Lung (tissue), 11 donors: ENCODE measurements at regions not wholly inside any gene's neighbourhood (a gene's known extent, or its start where the extent isn't known, plus 50 kb on each side); places are given as distances from the start of the nearest gene placed in this dataset.

Experiments used
- ATAC-seq: fragments of 200-7000 bp; cut with Tn5 transposase; one replicate; pipeline ENCODE4 v1.9.1; 2020; ENCODE audit warnings: moderate number of reproducible peaks; ENCODE audit not compliant: insufficient read depth, low FRiP score
- DNase-seq, 3 donors: peaks; one replicate each; pipeline ENCODE4 v3.0.0-alpha.2; 2013 to 2017
- H3K27ac ChIP-seq, 2 donors: one replicate each; pipeline ENCODE4 v1.5.1; 2013; ENCODE audit warnings: mild to moderate bottlenecking in 2 of 2, moderate library complexity in 2 of 2, control low read depth in 1 of 2, inconsistent platforms in 1 of 2, low read depth in 1 of 2, low read length in 1 of 2
- H3K27me3 ChIP-seq, 3 donors: one replicate each; pipeline ENCODE4 v1.5.1; 2013; ENCODE audit warnings: low read length in 2 of 3; ENCODE audit not compliant: control insufficient read depth in 3 of 3, insufficient read depth in 3 of 3
- H3K36me3 ChIP-seq, 4 donors: one replicate each; pipeline ENCODE4 v1.5.1; 2013; ENCODE audit warnings: low read length in 4 of 4, mild to moderate bottlenecking in 1 of 4, moderate library complexity in 1 of 4; ENCODE audit not compliant: control insufficient read depth in 4 of 4, insufficient read depth in 4 of 4
- H3K4me1 ChIP-seq, 5 donors: one replicate each; pipeline ENCODE4 v1.5.1; 2013; ENCODE audit warnings: low read length in 5 of 5, mild to moderate bottlenecking in 2 of 5, moderate library complexity in 1 of 5; ENCODE audit not compliant: control insufficient read depth in 5 of 5, insufficient read depth in 5 of 5
- H3K4me3 ChIP-seq: one replicate; pipeline ENCODE4 v1.5.1; 2013; ENCODE audit warnings: mild to moderate bottlenecking, control low read depth, moderate library complexity
- H3K9ac ChIP-seq, 2 donors: one replicate each; pipeline ENCODE4 v1.5.1; 2013; ENCODE audit warnings: low read length in 2 of 2, control low read depth in 1 of 2; ENCODE audit not compliant: insufficient read depth in 1 of 2
- H3K9me3 ChIP-seq, 4 donors: one replicate each; pipeline ENCODE4 v1.5.1; 2013; ENCODE audit warnings: low read length in 3 of 4, mild to moderate bottlenecking in 1 of 4, moderate library complexity in 1 of 4; ENCODE audit not compliant: control insufficient read depth in 4 of 4, insufficient read depth in 3 of 4
- WGBS, 2 donors: extraction: QIAGEN DNeasy Blood & Tissue Kit; methylation state at CpG; one replicate each; pipeline ENCODE4 v1.1.7; 2013; 5-methylcytosine and 5-hydroxymethylcytosine counted together
- TF ChIP-seq, protein P1 (sequence below): IDR thresholded peaks from 2 replicates; pipeline ENCODE4 v1.5.1; 2012; ENCODE audit warnings: mild to moderate bottlenecking; ENCODE audit errors: control extremely low read depth, extremely low read depth
- donor health status: control.
- donor health status: control.
- donor health status: Bipolar disorder and iron deficiency.
- donor health status: healthy.
- donor health status: DM: yes; HTN: yes; CAD: no.

DNA sequence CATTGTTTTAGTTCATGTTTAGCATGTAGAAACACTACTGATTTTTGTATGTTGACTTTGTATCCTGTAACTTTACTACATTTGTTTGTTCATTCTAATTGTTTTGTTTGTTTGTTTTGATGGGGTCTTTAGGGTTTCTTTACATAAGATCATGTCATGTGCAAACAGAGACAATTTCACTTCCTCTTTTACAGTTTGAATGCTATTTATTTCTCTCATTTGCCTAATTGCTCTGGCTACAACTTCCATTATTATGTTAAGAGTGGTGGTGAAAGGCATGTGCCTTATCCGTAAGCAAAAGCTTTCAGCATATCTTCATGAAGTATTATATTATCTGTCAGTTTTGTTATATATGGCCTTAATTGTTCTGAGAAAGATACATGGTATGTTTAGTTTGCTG is 571.1 kb downstream of the PCDH7 start:
- DNase-seq (no peak), ATAC-seq (no peak)
- Histone ChIP-seq H3K9me3 (peaks cover 0 to 3% (median 0%) of the 10 kb centered on the region in 4 donors), H3K4me1 (no peaks in the 10 kb centered on the region), H3K9ac (no peak overlapping the region), H3K27me3 (no peaks in the 10 kb centered on the region), H3K36me3 (no peaks in the 10 kb centered on the region), H3K27ac (no peak overlapping the region), H3K4me3 (no peak overlapping the region)
- 76 to 81% methylated on average over 1 of the region's 1 CpG for WGBS, 2 donors
- TF ChIP-seq, protein P1, sequence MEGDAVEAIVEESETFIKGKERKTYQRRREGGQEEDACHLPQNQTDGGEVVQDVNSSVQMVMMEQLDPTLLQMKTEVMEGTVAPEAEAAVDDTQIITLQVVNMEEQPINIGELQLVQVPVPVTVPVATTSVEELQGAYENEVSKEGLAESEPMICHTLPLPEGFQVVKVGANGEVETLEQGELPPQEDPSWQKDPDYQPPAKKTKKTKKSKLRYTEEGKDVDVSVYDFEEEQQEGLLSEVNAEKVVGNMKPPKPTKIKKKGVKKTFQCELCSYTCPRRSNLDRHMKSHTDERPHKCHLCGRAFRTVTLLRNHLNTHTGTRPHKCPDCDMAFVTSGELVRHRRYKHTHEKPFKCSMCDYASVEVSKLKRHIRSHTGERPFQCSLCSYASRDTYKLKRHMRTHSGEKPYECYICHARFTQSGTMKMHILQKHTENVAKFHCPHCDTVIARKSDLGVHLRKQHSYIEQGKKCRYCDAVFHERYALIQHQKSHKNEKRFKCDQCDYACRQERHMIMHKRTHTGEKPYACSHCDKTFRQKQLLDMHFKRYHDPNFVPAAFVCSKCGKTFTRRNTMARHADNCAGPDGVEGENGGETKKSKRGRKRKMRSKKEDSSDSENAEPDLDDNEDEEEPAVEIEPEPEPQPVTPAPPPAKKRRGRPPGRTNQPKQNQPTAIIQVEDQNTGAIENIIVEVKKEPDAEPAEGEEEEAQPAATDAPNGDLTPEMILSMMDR = no peak

DNA sequence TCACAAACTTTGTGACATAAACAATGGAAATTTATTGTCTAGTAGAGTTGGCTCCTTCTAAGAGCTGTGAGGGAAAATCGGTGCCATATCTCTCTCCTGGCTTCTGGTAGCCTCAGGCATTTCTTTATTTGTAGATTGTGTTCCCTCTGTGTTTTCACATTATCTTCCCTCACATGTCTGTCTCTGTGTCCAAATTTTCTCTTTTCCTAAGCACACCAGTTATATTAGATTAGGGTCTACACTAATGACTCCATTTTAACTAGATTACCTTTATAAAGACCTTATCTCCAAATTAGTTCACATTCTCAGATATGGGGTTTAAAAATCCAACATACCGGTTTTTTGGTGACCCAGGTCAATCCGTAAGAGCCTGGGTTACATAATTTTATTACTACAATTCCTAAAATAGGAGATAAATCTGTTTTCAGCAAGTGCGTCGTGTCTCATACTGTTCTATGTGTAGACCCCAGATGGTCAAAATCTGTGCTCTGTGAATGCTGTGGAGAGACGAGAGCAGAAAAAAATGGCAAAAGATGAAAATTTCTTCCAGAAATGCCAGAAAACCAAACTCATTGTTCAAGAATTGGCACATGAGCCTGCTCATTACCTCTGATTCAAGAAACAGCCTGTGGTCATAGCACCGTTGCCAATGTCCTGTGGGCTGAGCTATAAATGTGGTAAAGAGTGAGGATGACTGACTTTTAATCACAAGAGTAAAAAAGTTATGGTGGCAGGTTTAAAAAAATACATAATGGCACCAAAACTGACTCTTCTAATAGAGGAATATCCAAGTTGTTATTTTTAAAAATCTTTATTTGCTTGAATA is 574.7 kb downstream of the PCDH7 start:
- no peak overlapping the region for H3K9ac ChIP-seq
- TF ChIP-seq, protein P1 = no peak
- no peaks in the 10 kb centered on the region for H3K27me3 ChIP-seq
- no peak for DNase-seq
- no peak overlapping the region for H3K27ac ChIP-seq
- H3K4me3 ChIP-seq = no peak overlapping the region
- H3K4me1 ChIP-seq = no peaks in the 10 kb centered on the region
- ATAC-seq = no peak
- H3K36me3 ChIP-seq = no peaks in the 10 kb centered on the region
- 86 to 89% methylated on average over 7 of the region's 7 CpGs for whole genome bisulfite sequencing, 2 donors
- H3K9me3 ChIP-seq = peaks cover 0 to 3% (median 0%) of the 10 kb centered on the region in 4 donors

DNA sequence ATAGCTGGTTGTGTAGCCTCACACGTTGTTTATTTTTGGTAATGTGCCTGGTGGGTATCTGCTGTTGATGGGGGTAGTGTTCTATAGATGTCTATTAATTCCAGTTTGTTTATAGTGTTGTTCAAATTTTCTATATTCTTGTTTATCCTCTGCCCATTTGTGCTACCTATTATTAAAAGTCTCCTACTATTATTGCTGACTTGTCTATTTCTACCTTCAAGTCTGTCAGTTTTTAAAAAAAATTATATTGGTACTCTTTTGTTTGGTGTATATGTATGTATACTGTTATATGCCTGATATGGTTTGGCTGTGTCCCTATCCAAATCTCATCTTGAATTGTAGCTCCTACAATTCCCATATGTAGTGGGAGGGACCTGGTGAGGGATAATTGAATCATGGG is 578.6 kb downstream of the PCDH7 start:
- ATAC-seq (no peak), DNase-seq (no peak)
- Histone ChIP-seq H3K4me1 (no peaks in the 10 kb centered on the region), H3K27me3 (no peaks in the 10 kb centered on the region), H3K27ac (no peak overlapping the region), H3K36me3 (no peaks in the 10 kb centered on the region), H3K9me3 (no peaks in the 10 kb centered on the region), H3K9ac (no peak overlapping the region), H3K4me3 (no peak overlapping the region)
- TF ChIP-seq, protein P1 = no peak
- 43 to 89% methylated on average over 1 of the region's 1 CpG for WGBS, 2 donors
